OCI-LY3 (cell line): ENCODE measurements at regions not wholly inside any gene's neighbourhood (a gene's known extent, or its start where the extent isn't known, plus 50 kb on each side); places are given as distances from the start of the nearest gene placed in this dataset.

Source experiments
- EZH2phosphoT487 ChIP-seq: fragments of 200-600 bp; shearing (Covaris generic); IDR thresholded peaks from 2 replicates; pipeline ENCODE4 v1.6.1; 2018; ENCODE audit warnings: antibody characterized with exemption, mixed run types, low read depth
- TF ChIP-seq, protein P1 (sequence below): fragments of 200-600, 300-600 bp; sonication (generic); IDR thresholded peaks from 2 replicates; pipeline ENCODE4 v1.5.1; 2014; ENCODE audit warnings: antibody characterized with exemption, low read length, low read depth

DNA sequence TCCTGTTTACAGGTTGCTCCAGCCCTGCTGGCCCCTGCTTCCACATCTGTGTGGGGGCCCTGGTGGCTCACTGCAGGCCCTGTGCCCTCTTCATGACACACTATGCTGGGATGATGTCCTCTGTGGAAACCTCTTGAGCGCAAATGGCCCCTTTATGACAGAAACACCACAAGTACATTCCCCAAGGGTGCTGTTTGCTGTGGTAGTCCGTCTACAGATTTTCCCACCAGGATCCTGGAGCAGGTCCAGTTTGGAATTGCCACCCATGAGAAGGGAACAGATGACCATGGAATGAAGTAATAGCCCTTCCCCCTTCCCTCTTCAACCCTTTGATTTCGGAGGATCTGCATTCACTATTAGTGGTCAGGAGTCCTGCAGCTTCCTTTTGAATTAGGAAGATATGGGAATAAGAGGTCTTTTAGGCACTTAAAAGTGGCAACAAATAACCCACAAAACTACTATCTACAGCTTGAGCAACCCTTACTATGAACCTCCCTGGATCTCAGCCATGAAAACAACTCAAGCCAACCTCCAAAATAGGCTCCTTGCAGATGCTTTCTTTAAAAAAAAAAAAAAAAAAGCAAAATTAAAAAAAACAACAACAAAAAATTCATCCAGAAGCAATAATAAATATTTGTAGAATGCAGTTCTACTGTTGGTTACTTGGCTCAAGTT lies 121.9 kb upstream of the TSPAN2 start:
- TF ChIP-seq, protein P1, sequence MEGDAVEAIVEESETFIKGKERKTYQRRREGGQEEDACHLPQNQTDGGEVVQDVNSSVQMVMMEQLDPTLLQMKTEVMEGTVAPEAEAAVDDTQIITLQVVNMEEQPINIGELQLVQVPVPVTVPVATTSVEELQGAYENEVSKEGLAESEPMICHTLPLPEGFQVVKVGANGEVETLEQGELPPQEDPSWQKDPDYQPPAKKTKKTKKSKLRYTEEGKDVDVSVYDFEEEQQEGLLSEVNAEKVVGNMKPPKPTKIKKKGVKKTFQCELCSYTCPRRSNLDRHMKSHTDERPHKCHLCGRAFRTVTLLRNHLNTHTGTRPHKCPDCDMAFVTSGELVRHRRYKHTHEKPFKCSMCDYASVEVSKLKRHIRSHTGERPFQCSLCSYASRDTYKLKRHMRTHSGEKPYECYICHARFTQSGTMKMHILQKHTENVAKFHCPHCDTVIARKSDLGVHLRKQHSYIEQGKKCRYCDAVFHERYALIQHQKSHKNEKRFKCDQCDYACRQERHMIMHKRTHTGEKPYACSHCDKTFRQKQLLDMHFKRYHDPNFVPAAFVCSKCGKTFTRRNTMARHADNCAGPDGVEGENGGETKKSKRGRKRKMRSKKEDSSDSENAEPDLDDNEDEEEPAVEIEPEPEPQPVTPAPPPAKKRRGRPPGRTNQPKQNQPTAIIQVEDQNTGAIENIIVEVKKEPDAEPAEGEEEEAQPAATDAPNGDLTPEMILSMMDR, result no peak
- TF ChIP-seq EZH2phosphoT487, result no peak
